HL-60 (cell line): ENCODE measurements at regions not wholly inside any gene's neighbourhood (a gene's known extent, or its start where the extent isn't known, plus 50 kb on each side); places are given as distances from the start of the nearest gene placed in this dataset.

ENCODE experiments used
- DNase-seq, 2 experiments: peaks; one replicate each; pipeline ENCODE4 v3.0.0-alpha.2; 2010 to 2020; ENCODE audit warnings: low read depth in 1 of 2, low spot score in 1 of 2
- H3K27ac ChIP-seq: fragments of 250-450 bp; sonication (Bioruptor Pico); replicated peaks from 2 replicates; pipeline ENCODE4 v1.5.1; 2020; ENCODE audit warnings: mild to moderate bottlenecking, moderate library complexity
- H3K27me3 ChIP-seq: fragments of 250-450 bp; sonication (Bioruptor Pico); 2 replicates; pipeline ENCODE4 v1.5.1; 2021; ENCODE audit warnings: mild to moderate bottlenecking, moderate library complexity; ENCODE audit not compliant: insufficient read depth, poor library complexity, severe bottlenecking
- H3K4me3 ChIP-seq: replicated peaks from 2 replicates; pipeline ENCODE4 v1.5.1; 2011; ENCODE audit warnings: mild to moderate bottlenecking, control low read depth, low read length; ENCODE audit not compliant: insufficient read depth
- CTCF ChIP-seq: IDR thresholded peaks from one replicate; pipeline ENCODE4 v1.5.1; 2011; ENCODE audit warnings: low read length, control low read depth, inconsistent platforms; ENCODE audit not compliant: insufficient read depth
- GABPA ChIP-seq: IDR thresholded peaks from 2 replicates; pipeline ENCODE4 v1.6.1; 2012; ENCODE audit warnings: low read depth
- POLR2AphosphoS5 ChIP-seq: IDR thresholded peaks from 2 replicates; pipeline ENCODE4 v1.6.1; 2012; ENCODE audit warnings: low read depth
- SPI1 ChIP-seq: IDR thresholded peaks from 2 replicates; pipeline ENCODE4 v1.6.1; 2012; ENCODE audit warnings: low read depth, mild to moderate bottlenecking, borderline replicate concordance
- TF ChIP-seq, protein P1 (sequence below): IDR thresholded peaks from 2 replicates; pipeline ENCODE4 v1.6.1; 2012; ENCODE audit warnings: low read depth; ENCODE audit not compliant: insufficient replicate concordance

GRCh38 chr11:116062490-116063171 lies 558.4 kb upstream of the CADM1 start:
- no peak overlapping the region for H3K4me3 ChIP-seq
- no peak for TF ChIP-seq CTCF
- TF ChIP-seq SPI1, result no peak
- TF ChIP-seq, protein P1, sequence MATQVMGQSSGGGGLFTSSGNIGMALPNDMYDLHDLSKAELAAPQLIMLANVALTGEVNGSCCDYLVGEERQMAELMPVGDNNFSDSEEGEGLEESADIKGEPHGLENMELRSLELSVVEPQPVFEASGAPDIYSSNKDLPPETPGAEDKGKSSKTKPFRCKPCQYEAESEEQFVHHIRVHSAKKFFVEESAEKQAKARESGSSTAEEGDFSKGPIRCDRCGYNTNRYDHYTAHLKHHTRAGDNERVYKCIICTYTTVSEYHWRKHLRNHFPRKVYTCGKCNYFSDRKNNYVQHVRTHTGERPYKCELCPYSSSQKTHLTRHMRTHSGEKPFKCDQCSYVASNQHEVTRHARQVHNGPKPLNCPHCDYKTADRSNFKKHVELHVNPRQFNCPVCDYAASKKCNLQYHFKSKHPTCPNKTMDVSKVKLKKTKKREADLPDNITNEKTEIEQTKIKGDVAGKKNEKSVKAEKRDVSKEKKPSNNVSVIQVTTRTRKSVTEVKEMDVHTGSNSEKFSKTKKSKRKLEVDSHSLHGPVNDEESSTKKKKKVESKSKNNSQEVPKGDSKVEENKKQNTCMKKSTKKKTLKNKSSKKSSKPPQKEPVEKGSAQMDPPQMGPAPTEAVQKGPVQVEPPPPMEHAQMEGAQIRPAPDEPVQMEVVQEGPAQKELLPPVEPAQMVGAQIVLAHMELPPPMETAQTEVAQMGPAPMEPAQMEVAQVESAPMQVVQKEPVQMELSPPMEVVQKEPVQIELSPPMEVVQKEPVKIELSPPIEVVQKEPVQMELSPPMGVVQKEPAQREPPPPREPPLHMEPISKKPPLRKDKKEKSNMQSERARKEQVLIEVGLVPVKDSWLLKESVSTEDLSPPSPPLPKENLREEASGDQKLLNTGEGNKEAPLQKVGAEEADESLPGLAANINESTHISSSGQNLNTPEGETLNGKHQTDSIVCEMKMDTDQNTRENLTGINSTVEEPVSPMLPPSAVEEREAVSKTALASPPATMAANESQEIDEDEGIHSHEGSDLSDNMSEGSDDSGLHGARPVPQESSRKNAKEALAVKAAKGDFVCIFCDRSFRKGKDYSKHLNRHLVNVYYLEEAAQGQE, result no peak
- TF ChIP-seq GABPA, result no peak
- no peak for TF ChIP-seq POLR2AphosphoS5
- no peak for DNase-seq

GRCh38 chr11:116062129-116062489 lies 557.9 kb upstream of the CADM1 start:
- H3K27ac ChIP-seq, result no peak overlapping the region
- peaks cover 6% of the 10 kb centered on the region for H3K27me3 ChIP-seq

More at GRCh38 chr11:116062490-116063171, 558.4 kb upstream of the CADM1 start:
- no peak overlapping the region for H3K27ac ChIP-seq
- H3K27me3 ChIP-seq, result peaks cover 6% of the 10 kb centered on the region

DNA sequence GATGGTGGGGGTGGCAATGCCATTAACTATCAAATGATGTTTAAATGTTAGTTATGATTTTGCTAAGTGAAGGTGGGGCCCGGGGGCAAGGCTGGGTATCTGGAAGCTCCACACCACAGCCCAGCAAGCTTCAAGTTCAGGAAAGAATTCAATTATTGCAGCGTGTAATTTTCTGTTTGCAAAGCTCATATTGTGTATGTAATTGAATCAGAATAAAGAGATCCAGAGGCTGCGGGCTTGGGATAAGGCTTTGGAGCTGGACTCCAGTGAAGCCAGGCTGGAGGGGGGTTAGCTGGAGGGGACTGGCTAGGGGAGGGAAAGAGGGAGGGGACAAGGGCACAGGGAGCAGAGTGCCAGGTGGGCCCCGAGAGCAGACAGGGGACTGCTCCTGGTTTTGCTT lies 557.1 kb upstream of the CADM1 start:
- TF ChIP-seq CTCF (no peak), GABPA (no peak), SPI1 (no peak), POLR2AphosphoS5 (no peak)
- TF ChIP-seq, protein P1, result no peak
- DNase-seq, result no peak

More at GRCh38 chr11:116062129-116062489, 557.9 kb upstream of the CADM1 start:
- DNase-seq, result no peak
- no peak overlapping the region for H3K4me3 ChIP-seq
- TF ChIP-seq POLR2AphosphoS5 (no peak), SPI1 (no peak), GABPA (no peak), CTCF (no peak)
- TF ChIP-seq, protein P1, result no peak

More for the DNA sequence above, 557.1 kb upstream of the CADM1 start:
- no peak overlapping the region for H3K27ac ChIP-seq
- peaks cover 6% of the 10 kb centered on the region for H3K27me3 ChIP-seq
- no peak overlapping the region for H3K4me3 ChIP-seq
